GM23338 (cell line): ENCODE measurements at regions not wholly inside any gene's neighbourhood (a gene's known extent, or its start where the extent isn't known, plus 50 kb on each side); places are given as distances from the start of the nearest gene placed in this dataset.

Experiments
- CREB1 ChIP-seq: fragments of 250-450 bp; sonication (Bioruptor Pico); IDR thresholded peaks from 2 replicates; pipeline ENCODE4 v1.5.0; 2020; ENCODE audit warnings: low read depth, mild to moderate bottlenecking, moderate library complexity
- EZH2 ChIP-seq: fragments of 200-600 bp; sonication (generic); IDR thresholded peaks from one replicate; pipeline ENCODE4 v1.8.0; 2017; ENCODE audit warnings: antibody characterized with exemption, mild to moderate bottlenecking, low read depth; ENCODE audit not compliant: unreplicated experiment
- EZH2phosphoT487 ChIP-seq: fragments of 200-600 bp; sonication (generic); IDR thresholded peaks from one replicate; pipeline ENCODE4 v1.8.1; 2018; ENCODE audit warnings: antibody characterized with exemption; ENCODE audit not compliant: unreplicated experiment
- JUNB ChIP-seq: IDR thresholded peaks from one replicate; pipeline ENCODE4 v1.6.1; 2016; ENCODE audit warnings: antibody characterized with exemption; ENCODE audit not compliant: unreplicated experiment
- POLR2AphosphoS5 ChIP-seq: IDR thresholded peaks from 2 replicates; pipeline ENCODE4 v1.6.1; 2016; ENCODE audit warnings: antibody characterized with exemption, low read depth
- TF ChIP-seq, protein P1 (sequence below): IDR thresholded peaks from one replicate; pipeline ENCODE4 v1.6.1; 2018; ENCODE audit warnings: antibody characterized with exemption; ENCODE audit not compliant: unreplicated experiment
- TF ChIP-seq, protein P2 (sequence below), 2 experiments: fragments of 200-600 bp in 1 of 2; sonication (generic) in 1 of 2; conservative IDR thresholded peaks; 2 replicates each; pipeline versions ENCODE4 v1.5.1 to v1.6.1; 2016 to 2017; ENCODE audit warnings: antibody characterized with exemption in 2 of 2, low read depth in 2 of 2, mild to moderate bottlenecking in 2 of 2, moderate library complexity in 1 of 2

DNA sequence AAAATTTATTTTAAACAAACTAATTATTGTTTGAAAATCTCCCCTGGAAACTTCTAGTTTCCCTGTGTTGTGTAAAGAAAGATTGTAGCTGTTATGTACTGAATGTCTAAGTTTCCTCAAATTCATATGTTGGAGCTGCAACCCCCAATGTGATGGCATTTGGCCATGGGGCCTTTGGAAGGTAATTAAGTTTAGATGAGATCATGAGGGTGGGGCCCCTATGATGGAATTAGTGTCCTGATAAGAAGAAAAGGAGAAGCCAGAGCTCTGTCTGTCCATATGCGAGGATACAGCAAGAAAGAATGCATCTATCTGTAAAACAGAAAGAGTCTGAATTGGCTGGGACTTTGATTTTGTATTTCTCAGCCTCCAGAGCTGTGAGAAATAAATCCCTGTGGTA lies 179.5 kb downstream of the STK31 start:
- TF ChIP-seq, protein P1, sequence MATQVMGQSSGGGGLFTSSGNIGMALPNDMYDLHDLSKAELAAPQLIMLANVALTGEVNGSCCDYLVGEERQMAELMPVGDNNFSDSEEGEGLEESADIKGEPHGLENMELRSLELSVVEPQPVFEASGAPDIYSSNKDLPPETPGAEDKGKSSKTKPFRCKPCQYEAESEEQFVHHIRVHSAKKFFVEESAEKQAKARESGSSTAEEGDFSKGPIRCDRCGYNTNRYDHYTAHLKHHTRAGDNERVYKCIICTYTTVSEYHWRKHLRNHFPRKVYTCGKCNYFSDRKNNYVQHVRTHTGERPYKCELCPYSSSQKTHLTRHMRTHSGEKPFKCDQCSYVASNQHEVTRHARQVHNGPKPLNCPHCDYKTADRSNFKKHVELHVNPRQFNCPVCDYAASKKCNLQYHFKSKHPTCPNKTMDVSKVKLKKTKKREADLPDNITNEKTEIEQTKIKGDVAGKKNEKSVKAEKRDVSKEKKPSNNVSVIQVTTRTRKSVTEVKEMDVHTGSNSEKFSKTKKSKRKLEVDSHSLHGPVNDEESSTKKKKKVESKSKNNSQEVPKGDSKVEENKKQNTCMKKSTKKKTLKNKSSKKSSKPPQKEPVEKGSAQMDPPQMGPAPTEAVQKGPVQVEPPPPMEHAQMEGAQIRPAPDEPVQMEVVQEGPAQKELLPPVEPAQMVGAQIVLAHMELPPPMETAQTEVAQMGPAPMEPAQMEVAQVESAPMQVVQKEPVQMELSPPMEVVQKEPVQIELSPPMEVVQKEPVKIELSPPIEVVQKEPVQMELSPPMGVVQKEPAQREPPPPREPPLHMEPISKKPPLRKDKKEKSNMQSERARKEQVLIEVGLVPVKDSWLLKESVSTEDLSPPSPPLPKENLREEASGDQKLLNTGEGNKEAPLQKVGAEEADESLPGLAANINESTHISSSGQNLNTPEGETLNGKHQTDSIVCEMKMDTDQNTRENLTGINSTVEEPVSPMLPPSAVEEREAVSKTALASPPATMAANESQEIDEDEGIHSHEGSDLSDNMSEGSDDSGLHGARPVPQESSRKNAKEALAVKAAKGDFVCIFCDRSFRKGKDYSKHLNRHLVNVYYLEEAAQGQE = no peak
- TF ChIP-seq, protein P2, sequence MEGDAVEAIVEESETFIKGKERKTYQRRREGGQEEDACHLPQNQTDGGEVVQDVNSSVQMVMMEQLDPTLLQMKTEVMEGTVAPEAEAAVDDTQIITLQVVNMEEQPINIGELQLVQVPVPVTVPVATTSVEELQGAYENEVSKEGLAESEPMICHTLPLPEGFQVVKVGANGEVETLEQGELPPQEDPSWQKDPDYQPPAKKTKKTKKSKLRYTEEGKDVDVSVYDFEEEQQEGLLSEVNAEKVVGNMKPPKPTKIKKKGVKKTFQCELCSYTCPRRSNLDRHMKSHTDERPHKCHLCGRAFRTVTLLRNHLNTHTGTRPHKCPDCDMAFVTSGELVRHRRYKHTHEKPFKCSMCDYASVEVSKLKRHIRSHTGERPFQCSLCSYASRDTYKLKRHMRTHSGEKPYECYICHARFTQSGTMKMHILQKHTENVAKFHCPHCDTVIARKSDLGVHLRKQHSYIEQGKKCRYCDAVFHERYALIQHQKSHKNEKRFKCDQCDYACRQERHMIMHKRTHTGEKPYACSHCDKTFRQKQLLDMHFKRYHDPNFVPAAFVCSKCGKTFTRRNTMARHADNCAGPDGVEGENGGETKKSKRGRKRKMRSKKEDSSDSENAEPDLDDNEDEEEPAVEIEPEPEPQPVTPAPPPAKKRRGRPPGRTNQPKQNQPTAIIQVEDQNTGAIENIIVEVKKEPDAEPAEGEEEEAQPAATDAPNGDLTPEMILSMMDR (conservative IDR thresholded peaks at IDR 0.05; ENCODE audit: low read depth in 2 of 2) = no peak
- TF ChIP-seq POLR2AphosphoS5 (no peak), EZH2phosphoT487 (no peak), JUNB (no peak), EZH2 (no peak), CREB1 (no peak)
